NT2/D1 (cell line): ENCODE measurements at regions not wholly inside any gene's neighbourhood (a gene's known extent, or its start where the extent isn't known, plus 50 kb on each side); places are given as distances from the start of the nearest gene placed in this dataset.
"Not testable (repeated sequence)": the region's sequence is repeated elsewhere in the genome, so short reads cannot be mapped to it uniquely, and the experiment has no call there.

ENCODE experiments used
- YY1 ChIP-seq: IDR thresholded peaks from 2 replicates; pipeline ENCODE4 v1.6.1; 2011; ENCODE audit not compliant: insufficient read length, insufficient read depth
- ZNF274 ChIP-seq: IDR thresholded peaks from 2 replicates; pipeline ENCODE4 v1.6.1; 2011; ENCODE audit warnings: mild to moderate bottlenecking, low read depth, low read length

GRCh38 chr7:69248382-69248828 lies 349.9 kb upstream of the AUTS2 start:
- not testable (repeated sequence) for TF ChIP-seq YY1, ZNF274
